Activated naive CD4-positive, alpha-beta T cell treated with anti-CD3 and anti-CD28 coated beads, Interleukin-2, amount 50 U/mL, for 24 hours (primary cell): ENCODE measurements at regions not wholly inside any gene's neighbourhood (a gene's known extent, or its start where the extent isn't known, plus 50 kb on each side); places are given as distances from the start of the nearest gene placed in this dataset.

ENCODE experiments used
- H3K27ac Mint-ChIP-seq: one replicate; pipeline ENCODE4 v1.8.0; 2021; ENCODE audit warnings: mild to moderate bottlenecking, mixed read lengths
- H3K27me3 Mint-ChIP-seq: one replicate; pipeline ENCODE4 v1.8.0; 2021; ENCODE audit warnings: mixed read lengths
- H3K36me3 Mint-ChIP-seq: one replicate; pipeline ENCODE4 v1.8.0; 2021; ENCODE audit warnings: mixed read lengths
- H3K4me1 Mint-ChIP-seq: one replicate; pipeline ENCODE4 v1.8.0; 2021; ENCODE audit warnings: mixed read lengths
- H3K4me3 Mint-ChIP-seq: one replicate; pipeline ENCODE4 v1.8.0; 2021; ENCODE audit warnings: mild to moderate bottlenecking, mixed read lengths
- H3K9me3 Mint-ChIP-seq: one replicate; pipeline ENCODE4 v1.8.0; 2021; ENCODE audit warnings: mixed read lengths

DNA sequence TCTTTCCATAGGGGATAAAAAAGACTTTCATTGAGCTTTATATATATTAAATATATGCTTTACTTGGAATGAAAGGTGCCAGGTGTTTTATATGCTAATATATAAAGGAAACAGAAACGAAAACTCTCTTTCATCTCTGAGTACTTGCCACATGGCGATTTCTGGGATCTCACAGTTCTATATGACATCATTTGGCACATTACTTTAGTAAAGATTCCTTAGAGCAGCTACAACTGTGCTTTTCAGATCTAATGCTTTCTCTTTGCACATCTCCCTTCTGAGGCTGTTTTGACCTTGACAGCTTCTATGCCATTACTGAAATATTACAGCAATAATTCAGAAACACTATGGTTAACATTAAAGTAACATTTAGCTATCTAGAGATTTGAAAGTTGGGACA, 1082.9 kb upstream of the CDH2 start:
- no peaks in the 10 kb centered on the region for H3K27me3 Mint-ChIP-seq
- H3K4me3 Mint-ChIP-seq: no peak overlapping the region
- no peak overlapping the region for H3K27ac Mint-ChIP-seq
- peaks cover 16% of the 10 kb centered on the region for H3K9me3 Mint-ChIP-seq
- no peaks in the 10 kb centered on the region for H3K4me1 Mint-ChIP-seq
- H3K36me3 Mint-ChIP-seq: no peaks in the 10 kb centered on the region

DNA sequence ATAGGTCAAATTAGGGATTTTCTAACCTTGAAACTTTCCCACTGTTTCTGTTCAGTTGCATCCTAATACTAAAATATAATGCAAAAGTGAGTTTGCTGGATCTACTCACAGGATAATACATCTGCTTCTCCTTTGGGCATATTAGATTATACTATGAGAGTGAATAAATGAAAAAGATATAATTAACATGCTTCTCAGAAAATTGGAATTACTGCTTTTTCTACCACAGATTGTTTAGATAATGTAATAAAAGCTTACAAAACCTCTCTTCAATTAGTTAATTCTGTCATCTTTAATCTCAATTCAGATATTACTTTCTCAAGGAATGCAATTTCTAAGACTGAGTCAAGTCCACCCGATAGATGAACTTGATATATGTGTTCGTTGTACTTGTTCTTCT, 1077.2 kb upstream of the CDH2 start:
- Mint-ChIP-seq H3K9me3 (peaks cover 17% of the 10 kb centered on the region), H3K4me3 (no peak overlapping the region), H3K4me1 (no peaks in the 10 kb centered on the region), H3K27ac (no peak overlapping the region), H3K27me3 (no peaks in the 10 kb centered on the region), H3K36me3 (no peaks in the 10 kb centered on the region)

DNA sequence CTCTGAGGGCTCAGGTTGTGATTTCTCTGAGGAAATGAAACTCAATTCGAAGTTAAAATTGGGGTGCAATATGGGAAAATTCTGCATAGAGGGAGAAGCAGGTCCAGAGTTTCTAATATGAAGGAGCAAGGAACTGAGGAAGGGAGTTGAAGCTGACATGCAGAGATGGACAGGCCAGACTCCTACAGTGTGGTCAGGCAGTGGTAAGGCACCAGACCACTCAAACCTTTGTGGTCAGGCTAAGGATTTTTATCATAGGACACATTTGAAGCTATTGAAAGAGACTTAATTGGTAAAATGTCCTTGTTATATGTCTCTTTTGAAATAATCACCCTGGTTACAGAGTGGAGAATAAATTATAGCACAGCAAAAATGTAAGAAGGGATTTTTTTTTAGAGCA, 1074.8 kb upstream of the CDH2 start:
- no peaks in the 10 kb centered on the region for H3K36me3 Mint-ChIP-seq
- H3K4me1 Mint-ChIP-seq: no peaks in the 10 kb centered on the region
- H3K27me3 Mint-ChIP-seq: no peaks in the 10 kb centered on the region
- no peak overlapping the region for H3K4me3 Mint-ChIP-seq
- H3K27ac Mint-ChIP-seq: no peak overlapping the region
- peaks cover 21% of the 10 kb centered on the region for H3K9me3 Mint-ChIP-seq

DNA sequence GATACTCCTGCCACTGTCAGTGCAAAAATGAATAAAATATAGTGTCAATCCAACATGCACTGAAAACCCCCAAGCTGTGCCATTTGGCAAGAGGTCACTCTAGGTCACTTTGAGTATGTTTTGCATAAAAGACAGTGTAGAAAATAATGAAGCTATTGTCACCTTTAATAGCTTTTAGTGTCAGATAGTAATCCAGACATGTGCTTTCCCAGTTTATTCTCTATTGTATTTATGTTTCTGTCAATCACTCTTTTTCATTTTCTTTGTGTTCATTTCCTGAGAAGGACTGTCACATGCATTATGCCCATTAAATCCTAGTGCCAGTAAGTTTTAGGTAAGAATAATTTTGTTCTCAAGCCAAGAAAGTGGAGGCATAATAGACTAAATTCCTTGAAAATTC, 1073.9 kb upstream of the CDH2 start:
- no peaks in the 10 kb centered on the region for H3K27me3 Mint-ChIP-seq
- H3K9me3 Mint-ChIP-seq: peaks cover 19% of the 10 kb centered on the region
- no peak overlapping the region for H3K27ac Mint-ChIP-seq
- no peaks in the 10 kb centered on the region for H3K36me3 Mint-ChIP-seq
- H3K4me1 Mint-ChIP-seq: no peaks in the 10 kb centered on the region
- H3K4me3 Mint-ChIP-seq: no peak overlapping the region

DNA sequence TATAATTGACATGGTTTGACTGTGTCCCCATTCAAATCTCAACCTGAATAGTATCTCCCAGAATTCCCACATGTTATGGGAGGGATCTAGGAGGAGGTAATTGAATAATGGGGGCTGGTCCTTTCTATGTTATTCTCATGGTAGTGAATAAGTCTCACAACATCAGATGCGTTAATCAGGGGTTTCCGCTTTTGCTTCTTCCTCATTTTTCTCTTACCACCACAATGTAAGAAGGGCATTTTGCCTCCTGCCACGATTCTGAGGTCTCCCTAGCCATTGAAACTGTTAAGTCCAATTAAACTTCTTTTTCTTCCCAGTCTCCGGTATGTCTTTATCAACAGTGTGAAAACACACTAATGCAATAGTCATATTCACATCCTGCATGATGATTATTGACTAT, 1073.3 kb upstream of the CDH2 start:
- Mint-ChIP-seq H3K9me3 (peaks cover 19% of the 10 kb centered on the region), H3K27ac (peak overlapping the region; percentile 46), H3K4me3 (no peak overlapping the region), H3K27me3 (no peaks in the 10 kb centered on the region), H3K4me1 (no peaks in the 10 kb centered on the region), H3K36me3 (no peaks in the 10 kb centered on the region)

DNA sequence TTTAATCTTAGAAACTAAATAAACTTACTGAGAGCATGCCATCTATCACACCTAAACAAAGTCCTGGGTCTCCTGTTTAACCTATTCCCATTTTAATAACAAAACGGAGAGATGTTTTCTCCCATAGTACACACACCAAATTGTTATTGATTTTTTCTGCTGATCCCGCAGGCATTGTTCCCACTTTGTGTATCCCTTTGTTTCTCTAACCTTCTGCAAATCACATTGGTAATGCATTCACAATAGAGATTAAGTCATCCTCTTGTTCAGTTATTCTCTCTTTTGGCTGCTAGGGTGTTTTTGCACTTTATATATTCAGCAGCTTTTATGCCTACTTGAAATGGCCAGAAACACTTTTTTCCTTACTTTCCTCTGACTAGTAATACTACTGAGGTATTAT, 1071.9 kb upstream of the CDH2 start:
- Mint-ChIP-seq H3K27ac (no peak overlapping the region), H3K4me1 (no peaks in the 10 kb centered on the region), H3K36me3 (no peaks in the 10 kb centered on the region)

DNA sequence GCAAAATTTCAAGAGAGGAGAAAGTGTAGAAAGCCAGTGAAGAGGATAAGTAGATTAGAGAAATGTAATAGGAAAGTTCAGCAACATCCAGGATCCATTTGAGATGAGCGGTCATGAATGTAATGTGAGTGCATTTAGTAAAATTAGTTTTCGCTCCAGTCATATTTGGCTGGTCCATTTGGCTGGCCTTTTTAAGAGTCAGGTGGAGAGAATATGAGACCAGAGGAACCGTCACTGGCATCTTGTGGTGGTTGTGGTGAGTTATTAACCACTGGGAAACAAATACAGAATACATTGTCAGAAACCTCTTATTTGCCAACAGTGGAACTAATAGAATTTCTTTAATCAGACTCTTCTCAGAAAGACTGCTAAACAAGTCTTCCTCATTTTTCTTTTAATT, 1064.3 kb upstream of the CDH2 start:
- no peak overlapping the region for H3K27ac Mint-ChIP-seq
- no peaks in the 10 kb centered on the region for H3K27me3 Mint-ChIP-seq
- no peaks in the 10 kb centered on the region for H3K9me3 Mint-ChIP-seq
- H3K36me3 Mint-ChIP-seq: no peaks in the 10 kb centered on the region
- no peaks in the 10 kb centered on the region for H3K4me1 Mint-ChIP-seq
- no peak overlapping the region for H3K4me3 Mint-ChIP-seq

More for the DNA sequence above, 1071.9 kb upstream of the CDH2 start:
- Mint-ChIP-seq H3K4me3 (no peak overlapping the region), H3K9me3 (peaks cover 19% of the 10 kb centered on the region), H3K27me3 (no peaks in the 10 kb centered on the region)

DNA sequence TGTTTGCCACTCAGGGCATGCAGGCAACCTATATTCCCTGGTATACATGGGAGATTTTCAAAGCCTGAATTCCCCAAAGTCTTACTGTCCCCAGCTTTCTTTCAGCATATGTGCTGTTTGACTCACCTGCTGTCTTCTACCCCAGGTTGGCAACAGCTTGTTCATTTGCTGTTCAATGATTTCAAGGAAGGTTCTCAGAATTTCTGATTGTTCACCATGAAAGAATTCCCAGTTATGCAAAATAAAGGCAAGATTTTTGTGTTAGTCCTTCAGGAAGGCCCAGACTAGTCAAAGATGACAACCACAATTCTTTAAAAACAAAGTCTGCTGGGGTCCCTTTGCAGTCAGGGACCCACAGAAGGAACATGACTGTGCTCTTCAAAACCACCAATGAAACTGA, 1057.8 kb upstream of the CDH2 start:
- no peaks in the 10 kb centered on the region for H3K36me3 Mint-ChIP-seq

DNA sequence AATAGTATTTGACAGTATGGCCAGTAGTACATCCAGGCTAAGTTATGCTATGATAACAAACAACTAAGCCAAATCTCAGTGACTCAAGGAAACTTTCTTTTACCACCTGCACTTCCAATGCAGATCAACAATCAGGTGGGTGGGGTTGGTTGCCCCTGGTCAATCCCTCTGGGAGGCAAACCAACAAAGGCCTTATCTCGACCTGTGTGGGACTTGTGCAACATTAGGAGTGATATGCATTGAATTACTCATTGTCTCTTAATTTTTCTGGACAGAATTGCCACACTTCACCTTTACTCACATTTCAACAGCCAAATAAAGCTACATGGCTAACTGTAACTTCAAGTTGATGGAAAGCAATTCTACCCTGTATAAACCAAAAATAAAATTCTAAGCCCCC, 1049.3 kb upstream of the CDH2 start:
- no peaks in the 10 kb centered on the region for H3K4me1 Mint-ChIP-seq
- H3K27ac Mint-ChIP-seq: no peak overlapping the region
- no peaks in the 10 kb centered on the region for H3K9me3 Mint-ChIP-seq
- no peaks in the 10 kb centered on the region for H3K27me3 Mint-ChIP-seq
- H3K36me3 Mint-ChIP-seq: no peaks in the 10 kb centered on the region
- H3K4me3 Mint-ChIP-seq: no peak overlapping the region

More for the DNA sequence above, 1057.8 kb upstream of the CDH2 start:
- no peak overlapping the region for H3K4me3 Mint-ChIP-seq
- H3K27ac Mint-ChIP-seq: no peak overlapping the region
- H3K4me1 Mint-ChIP-seq: no peaks in the 10 kb centered on the region
- no peaks in the 10 kb centered on the region for H3K27me3 Mint-ChIP-seq
- H3K9me3 Mint-ChIP-seq: peaks cover 10% of the 10 kb centered on the region

DNA sequence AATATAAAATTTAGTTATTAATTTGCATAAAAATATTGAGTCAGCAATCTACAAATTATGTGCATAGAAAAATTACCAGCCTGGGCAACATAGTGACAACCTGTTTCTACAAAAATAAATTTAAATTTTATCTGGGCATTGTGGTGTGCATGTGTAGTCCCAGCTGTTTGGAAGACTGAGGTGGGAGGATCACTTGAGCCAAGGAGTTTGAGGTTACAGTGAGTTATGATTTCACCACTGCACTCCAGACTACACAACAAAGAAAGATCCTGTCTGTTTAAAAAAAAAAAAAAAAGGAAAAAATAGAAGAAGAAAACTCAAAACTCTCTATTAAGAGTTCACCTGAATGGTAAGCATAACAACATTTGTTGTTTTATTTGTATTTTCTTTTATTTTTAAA, 1048.4 kb upstream of the CDH2 start:
- Mint-ChIP-seq H3K9me3 (no peaks in the 10 kb centered on the region), H3K27me3 (no peaks in the 10 kb centered on the region), H3K4me1 (no peaks in the 10 kb centered on the region), H3K27ac (no peak overlapping the region), H3K36me3 (no peaks in the 10 kb centered on the region), H3K4me3 (no peak overlapping the region)

DNA sequence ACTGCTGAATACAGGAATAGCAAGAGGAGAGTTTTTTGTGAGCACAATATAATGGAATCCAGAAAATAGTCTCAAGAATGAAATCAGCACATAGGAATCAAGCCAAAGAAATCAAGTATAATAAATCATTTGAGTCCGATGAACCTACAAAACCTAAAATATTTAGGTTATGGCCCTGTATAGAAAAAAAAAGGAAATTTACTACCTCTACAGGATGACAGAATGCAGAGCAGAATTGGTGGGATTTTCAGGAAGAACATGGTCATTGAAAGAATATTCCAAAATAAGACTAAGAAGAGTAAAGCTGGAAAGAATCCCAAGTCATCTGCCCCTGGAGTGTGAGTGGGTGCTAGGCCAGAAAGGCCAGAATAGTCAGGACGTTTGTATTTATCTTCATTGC, 1041.2 kb upstream of the CDH2 start:
- Mint-ChIP-seq H3K4me3 (no peak overlapping the region), H3K27me3 (no peaks in the 10 kb centered on the region), H3K36me3 (no peaks in the 10 kb centered on the region), H3K9me3 (peaks cover 10% of the 10 kb centered on the region), H3K27ac (no peak overlapping the region), H3K4me1 (no peaks in the 10 kb centered on the region)

DNA sequence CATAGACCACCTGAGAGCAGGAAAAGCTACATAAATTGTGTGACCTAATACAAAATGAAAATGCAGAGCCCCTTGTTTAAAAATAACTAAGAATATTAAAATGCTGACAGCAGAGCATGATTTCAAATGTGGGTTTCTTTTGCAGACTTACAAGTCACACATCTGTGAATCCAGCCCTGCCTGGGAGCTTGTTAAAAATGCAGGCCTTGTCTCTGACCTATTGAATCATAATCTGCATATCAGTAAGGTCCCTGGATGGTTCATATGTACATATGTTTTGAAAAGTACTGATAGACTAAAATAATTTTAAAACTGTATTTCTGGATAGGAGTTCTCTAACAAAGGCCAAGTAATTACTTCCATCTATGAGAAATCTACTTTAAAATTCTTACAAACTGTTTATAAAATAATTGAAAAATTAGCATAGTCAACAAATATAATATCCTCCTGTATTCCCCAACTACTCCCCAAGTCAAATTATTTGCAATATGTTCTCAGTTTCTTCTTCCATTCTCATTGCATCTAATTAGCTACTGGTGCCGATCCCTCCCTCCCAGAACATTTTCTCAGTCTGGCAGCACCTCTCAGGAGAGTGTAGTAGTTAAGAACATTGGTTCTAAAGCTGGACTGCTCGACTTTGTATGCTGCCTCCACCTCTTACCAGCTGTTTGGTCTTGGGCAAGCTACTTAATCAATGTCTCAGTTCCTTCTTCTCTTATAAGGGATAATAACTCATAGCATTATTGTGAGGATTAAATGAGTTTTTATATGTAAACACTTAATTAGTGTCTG, 1040.4 kb upstream of the CDH2 start:
- no peaks in the 10 kb centered on the region for H3K4me1 Mint-ChIP-seq
- no peak overlapping the region for H3K27ac Mint-ChIP-seq
- H3K27me3 Mint-ChIP-seq: no peaks in the 10 kb centered on the region
- H3K9me3 Mint-ChIP-seq: peaks cover 10% of the 10 kb centered on the region
- H3K36me3 Mint-ChIP-seq: no peaks in the 10 kb centered on the region
- no peak overlapping the region for H3K4me3 Mint-ChIP-seq

DNA sequence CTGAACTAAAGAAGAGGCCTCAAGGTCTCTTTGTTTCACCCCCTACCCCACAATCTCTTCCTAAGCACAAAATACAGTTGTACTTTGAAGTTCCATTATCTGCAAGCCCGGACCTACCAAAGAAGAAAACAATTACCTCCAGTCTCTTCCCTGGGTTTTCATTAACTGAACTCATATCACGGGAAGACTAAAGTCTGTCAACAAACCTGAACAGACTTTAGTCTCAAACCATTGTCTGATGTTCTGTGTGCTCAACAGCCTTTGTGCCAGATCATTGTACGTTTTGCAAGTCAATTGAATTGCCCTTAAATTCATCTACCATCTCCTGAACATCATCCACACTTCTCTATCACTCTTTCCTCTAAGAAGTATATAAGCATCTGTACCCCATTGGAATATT, 1021.9 kb upstream of the CDH2 start:
- Mint-ChIP-seq H3K9me3 (peaks cover 20% of the 10 kb centered on the region), H3K4me3 (no peak overlapping the region), H3K36me3 (no peaks in the 10 kb centered on the region), H3K27ac (no peak overlapping the region), H3K27me3 (no peaks in the 10 kb centered on the region), H3K4me1 (no peaks in the 10 kb centered on the region)

DNA sequence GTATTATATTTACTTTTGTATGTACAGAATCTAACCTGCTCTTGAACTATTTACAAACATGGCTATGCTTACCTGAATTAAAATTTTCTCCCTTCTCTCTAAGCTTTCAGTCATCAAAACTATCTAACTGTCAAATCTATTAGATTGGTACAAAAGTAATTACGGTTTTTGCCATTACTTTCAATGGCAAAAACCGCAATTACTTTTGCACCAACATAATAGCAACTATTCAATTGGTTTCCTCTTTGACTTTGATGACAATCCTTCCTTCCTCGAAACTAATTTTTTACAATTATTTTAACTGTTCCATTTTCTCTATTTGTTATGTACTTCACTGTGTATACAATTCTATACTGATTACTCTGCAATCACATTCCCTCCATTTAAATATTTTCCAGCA, 1019.4 kb upstream of the CDH2 start:
- H3K9me3 Mint-ChIP-seq: peaks cover 10% of the 10 kb centered on the region
- no peak overlapping the region for H3K4me3 Mint-ChIP-seq
- H3K27me3 Mint-ChIP-seq: no peaks in the 10 kb centered on the region
- H3K27ac Mint-ChIP-seq: no peak overlapping the region
- no peaks in the 10 kb centered on the region for H3K36me3 Mint-ChIP-seq
- H3K4me1 Mint-ChIP-seq: no peaks in the 10 kb centered on the region

DNA sequence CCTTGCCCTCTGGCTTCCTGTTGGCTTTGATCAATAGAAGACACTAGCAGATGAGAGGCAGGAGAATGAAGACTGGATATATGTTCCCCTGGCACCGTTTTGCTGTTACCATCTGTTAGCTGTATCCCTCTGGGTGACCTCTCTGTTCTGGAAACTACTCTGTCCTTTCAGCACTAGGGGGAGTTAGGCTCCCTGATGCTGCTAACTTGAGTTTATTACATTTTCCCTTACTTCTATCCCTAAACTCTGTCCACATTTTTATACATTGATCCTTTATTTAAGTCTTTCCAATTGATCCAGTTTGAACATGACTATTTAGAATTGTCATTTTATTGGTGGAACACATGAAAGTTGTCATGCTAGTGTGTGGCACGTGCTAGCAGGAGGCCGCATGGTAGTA, 1014.3 kb upstream of the CDH2 start:
- Mint-ChIP-seq H3K9me3 (peaks cover under 1% of the 10 kb centered on the region), H3K4me1 (no peaks in the 10 kb centered on the region), H3K27me3 (no peaks in the 10 kb centered on the region), H3K36me3 (no peaks in the 10 kb centered on the region), H3K4me3 (no peak overlapping the region), H3K27ac (no peak overlapping the region)

DNA sequence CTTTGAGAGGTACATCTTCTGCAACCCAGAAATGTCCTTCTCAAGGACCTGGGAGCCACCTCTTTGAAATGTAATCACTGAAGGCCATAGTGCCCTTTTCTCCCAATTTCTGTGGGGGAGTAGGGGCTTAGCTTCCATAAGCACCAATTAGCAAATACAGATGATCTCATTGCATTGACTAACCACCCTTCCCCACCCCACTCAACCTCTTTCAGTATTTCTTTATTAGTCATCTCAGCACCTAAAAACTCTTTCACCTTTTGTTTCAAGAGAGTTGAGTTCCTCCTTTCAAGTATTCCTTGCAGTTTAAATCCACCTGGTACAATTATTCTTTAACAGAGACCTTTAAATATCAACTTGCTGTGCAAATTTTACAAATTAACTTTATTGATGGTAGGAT, 1011.8 kb upstream of the CDH2 start:
- Mint-ChIP-seq H3K27ac (no peak overlapping the region), H3K27me3 (no peaks in the 10 kb centered on the region), H3K36me3 (no peaks in the 10 kb centered on the region), H3K4me1 (no peaks in the 10 kb centered on the region), H3K9me3 (no peaks in the 10 kb centered on the region), H3K4me3 (no peak overlapping the region)

DNA sequence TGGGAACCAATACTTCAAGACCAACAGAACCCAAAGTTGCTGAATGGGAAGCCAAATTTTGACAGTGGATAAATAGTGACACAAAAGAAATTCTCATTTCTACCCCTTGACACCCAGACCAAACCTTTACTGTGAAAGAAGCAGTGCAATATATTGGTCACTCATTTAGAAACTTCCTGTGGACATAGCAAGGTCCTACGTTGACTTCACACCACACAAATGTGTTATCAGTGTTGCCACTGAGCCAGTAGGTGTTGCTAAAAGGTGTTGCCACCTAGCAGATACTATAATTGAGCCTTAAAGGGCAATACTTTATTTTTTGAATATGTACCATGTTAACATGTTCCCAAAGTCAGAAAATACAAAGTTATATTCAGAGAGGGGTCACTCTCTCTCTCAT, 1008.9 kb upstream of the CDH2 start:
- Mint-ChIP-seq H3K9me3 (no peaks in the 10 kb centered on the region), H3K27me3 (no peaks in the 10 kb centered on the region), H3K27ac (no peak overlapping the region), H3K4me1 (no peaks in the 10 kb centered on the region), H3K4me3 (no peak overlapping the region), H3K36me3 (no peaks in the 10 kb centered on the region)
